ENCODE measurements at regions not wholly inside any gene's neighbourhood (a gene's known extent, or its start where the extent isn't known, plus 50 kb on each side); places are given as distances from the start of the nearest gene placed in this dataset.

- Histone ChIP-seq H4K20me1 (ENCODE audit: insufficient read depth, low read length) (no peaks in the 10 kb centered on the region), H3K27ac (ENCODE audit: low read depth, low read length, poor library complexity, severe bottlenecking) (no peak overlapping the region), H2AFZ (ENCODE audit: low read length) (no peak overlapping the region)
These were observed 1011.7 kb upstream of the PCDH7 start for GRCh38 chr4:29708473-29708872.

GRCh38 chr4:29710519-29710918 is 1009.6 kb upstream of the PCDH7 start:
- no peak overlapping the region for H3K4me2 ChIP-seq (ENCODE audit: low read length)
- no peak overlapping the region for H3K4me3 ChIP-seq (ENCODE audit: low read depth, low read length, poor library complexity, severe bottlenecking)
- no peaks in the 10 kb centered on the region for H3K36me3 ChIP-seq (ENCODE audit: insufficient read depth, low read length)
- no peaks in the 10 kb centered on the region for H4K20me1 ChIP-seq (ENCODE audit: insufficient read depth, low read length)
- TF ChIP-seq CTCF (IDR thresholded peaks at IDR 0.05; ENCODE audit: low read length) (no peak), EZH2 (IDR thresholded peaks at IDR 0.05; ENCODE audit: borderline replicate concordance, low read length) (no peak)
- no peaks in the 10 kb centered on the region for H3K4me1 ChIP-seq (ENCODE audit: insufficient read depth, low read length, severe bottlenecking)
- H3K9ac ChIP-seq (ENCODE audit: low read length) = no peak overlapping the region
- H3K27me3 ChIP-seq (ENCODE audit: insufficient read depth, low read length) = no peaks in the 10 kb centered on the region
- H3F3A ChIP-seq (ENCODE audit: insufficient read depth, low read length) = no peaks in the 10 kb centered on the region
- no peak overlapping the region for H3K27ac ChIP-seq (ENCODE audit: low read depth, low read length, poor library complexity, severe bottlenecking)
- no peaks in the 10 kb centered on the region for H3K9me3 ChIP-seq (ENCODE audit: low read length)
- no peak overlapping the region for H2AFZ ChIP-seq (ENCODE audit: low read length)
- H3K9me2 ChIP-seq (ENCODE audit: low read depth, low read length) = no peaks in the 10 kb centered on the region
- H3K79me2 ChIP-seq (ENCODE audit: insufficient read depth, low read length) = no peaks in the 10 kb centered on the region

More at GRCh38 chr4:29708473-29708872, 1011.7 kb upstream of the PCDH7 start:
- Histone ChIP-seq H3F3A (ENCODE audit: insufficient read depth, low read length) (no peaks in the 10 kb centered on the region), H3K27me3 (ENCODE audit: insufficient read depth, low read length) (no peaks in the 10 kb centered on the region), H3K79me2 (ENCODE audit: insufficient read depth, low read length) (no peaks in the 10 kb centered on the region), H3K4me2 (ENCODE audit: low read length) (no peak overlapping the region), H3K9me3 (ENCODE audit: low read length) (no peaks in the 10 kb centered on the region), H3K9ac (ENCODE audit: low read length) (no peak overlapping the region), H3K4me1 (ENCODE audit: insufficient read depth, low read length, severe bottlenecking) (no peaks in the 10 kb centered on the region), H3K9me2 (ENCODE audit: low read depth, low read length) (no peaks in the 10 kb centered on the region), H3K4me3 (ENCODE audit: low read depth, low read length, poor library complexity, severe bottlenecking) (no peak overlapping the region), H3K36me3 (ENCODE audit: insufficient read depth, low read length) (no peaks in the 10 kb centered on the region)
- TF ChIP-seq CTCF (IDR thresholded peaks at IDR 0.05; ENCODE audit: low read length) (no peak), EZH2 (IDR thresholded peaks at IDR 0.05; ENCODE audit: borderline replicate concordance, low read length) (no peak)

- Histone ChIP-seq H3F3A (ENCODE audit: insufficient read depth, low read length) (no peaks in the 10 kb centered on the region), H2AFZ (ENCODE audit: low read length) (no peak overlapping the region), H3K27me3 (ENCODE audit: insufficient read depth, low read length) (no peaks in the 10 kb centered on the region), H3K36me3 (ENCODE audit: insufficient read depth, low read length) (no peaks in the 10 kb centered on the region), H3K4me3 (ENCODE audit: low read depth, low read length, poor library complexity, severe bottlenecking) (no peak overlapping the region), H4K20me1 (ENCODE audit: insufficient read depth, low read length) (no peaks in the 10 kb centered on the region), H3K79me2 (ENCODE audit: insufficient read depth, low read length) (no peaks in the 10 kb centered on the region), H3K4me2 (ENCODE audit: low read length) (no peak overlapping the region), H3K27ac (ENCODE audit: low read depth, low read length, poor library complexity, severe bottlenecking) (no peak overlapping the region), H3K9me3 (ENCODE audit: low read length) (no peaks in the 10 kb centered on the region), H3K9me2 (ENCODE audit: low read depth, low read length) (no peaks in the 10 kb centered on the region), H3K9ac (ENCODE audit: low read length) (no peak overlapping the region), H3K4me1 (ENCODE audit: insufficient read depth, low read length, severe bottlenecking) (no peaks in the 10 kb centered on the region)
- TF ChIP-seq CTCF (IDR thresholded peaks at IDR 0.05; ENCODE audit: low read length) (no peak), EZH2 (IDR thresholded peaks at IDR 0.05; ENCODE audit: borderline replicate concordance, low read length) (no peak)
These were observed 1008.9 kb upstream of the PCDH7 start for GRCh38 chr4:29711226-29711625.
